AG09309 (cell line): ENCODE measurements at regions not wholly inside any gene's neighbourhood (a gene's known extent, or its start where the extent isn't known, plus 50 kb on each side); places are given as distances from the start of the nearest gene placed in this dataset.

Experiments used
- DNase-seq: peaks from one replicate; pipeline ENCODE4 v3.0.0-alpha.2; 2010; ENCODE audit warnings: low read depth
- H3K4me3 ChIP-seq: 2 replicates; pipeline ENCODE4 v1.5.1; 2011; ENCODE audit warnings: mild to moderate bottlenecking, low read depth, low read length, moderate library complexity; ENCODE audit not compliant: control insufficient read depth
- CTCF ChIP-seq: IDR thresholded peaks from 2 replicates; pipeline ENCODE4 v1.5.1; 2011; ENCODE audit warnings: mild to moderate bottlenecking, low read depth, low read length, inconsistent platforms; ENCODE audit not compliant: insufficient read depth, control insufficient read depth; ENCODE audit errors: missing control alignments

- no peak for TF ChIP-seq CTCF
Observed at GRCh38 chr6:23343610-23344306, 774.4 kb downstream of the HDGFL1 start.

GRCh38 chr6:23348185-23348584 lies 777.8 kb upstream of the NRSN1 start:
- H3K4me3 ChIP-seq: no peak overlapping the region
- no peak for TF ChIP-seq CTCF
- no peak for DNase-seq

More at GRCh38 chr6:23343610-23344306, 774.4 kb downstream of the HDGFL1 start:
- no peak overlapping the region for H3K4me3 ChIP-seq
- no peak for DNase-seq

- no peak for TF ChIP-seq CTCF
- H3K4me3 ChIP-seq: no peak overlapping the region
- peak; percentile 66 for DNase-seq
Observed at GRCh38 chr6:23349521-23350147, 776.4 kb upstream of the NRSN1 start.

- no peak for DNase-seq
- TF ChIP-seq CTCF: no peak
- H3K4me3 ChIP-seq: no peak overlapping the region
Observed at GRCh38 chr6:23350752-23351453, 775.1 kb upstream of the NRSN1 start.

GRCh38 chr6:23354004-23354403 lies 772.0 kb upstream of the NRSN1 start:
- H3K4me3 ChIP-seq: no peak overlapping the region
- DNase-seq: no peak
- no peak for TF ChIP-seq CTCF

- no peak for TF ChIP-seq CTCF
- DNase-seq: no peak
- H3K4me3 ChIP-seq: no peak overlapping the region
Observed at GRCh38 chr6:23357185-23357766, 768.7 kb upstream of the NRSN1 start.
